Gastrocnemius medialis (tissue), 4 donors: ENCODE measurements at regions not wholly inside any gene's neighbourhood (a gene's known extent, or its start where the extent isn't known, plus 50 kb on each side); places are given as distances from the start of the nearest gene placed in this dataset.

Experiments
- CTCF ChIP-seq, 5 experiments: fragments of 450-650 bp in 3 of 5; fragments of 200-600 bp in 2 of 5; sonication (generic) in 2 of 5; IDR thresholded peaks in 4 of 5; conservative IDR thresholded peaks in 1 of 5; 1 replicate in 4 of 5; 2 replicates in 1 of 5; pipeline ENCODE4 v1.5.1; 2016 to 2019; ENCODE audit warnings: antibody characterized with exemption in 5 of 5, mild to moderate bottlenecking in 3 of 5, moderate library complexity in 3 of 5
- POLR2A ChIP-seq, 2 donors: fragments of 450-650 bp; IDR thresholded peaks; one replicate each; pipeline ENCODE4 v1.6.1; 2017; ENCODE audit warnings: antibody characterized with exemption in 2 of 2, mild to moderate bottlenecking in 2 of 2, moderate library complexity in 2 of 2

DNA sequence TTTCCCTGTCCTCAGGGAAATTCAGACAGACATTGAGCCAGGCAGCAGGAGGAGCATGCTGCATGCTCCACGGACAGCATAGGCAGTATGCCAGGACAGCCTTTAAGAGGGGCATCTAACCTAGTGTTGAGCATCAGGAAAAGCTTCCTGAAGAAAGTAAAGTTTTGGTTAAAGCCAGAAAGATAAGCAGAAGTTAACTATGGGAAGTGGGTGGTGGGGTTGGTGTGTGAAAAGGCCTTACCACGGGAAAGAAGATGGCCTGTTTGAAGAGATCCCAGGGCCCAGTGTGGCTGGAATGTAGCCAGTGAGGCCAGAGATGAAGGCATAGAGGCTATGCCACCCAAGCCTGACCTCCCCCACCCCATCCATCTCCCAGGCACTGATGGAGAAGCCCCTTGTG, 102.4 kb upstream of the PLXNA4 start:
- TF ChIP-seq CTCF (IDR thresholded peaks at IDR 0.05 in 4 of 5, conservative IDR thresholded peaks at IDR 0.05 in 1 of 5) (no peak), POLR2A (IDR thresholded peaks at IDR 0.05) (no peak)
